ENCODE measurements at regions not wholly inside any gene's neighbourhood (a gene's known extent, or its start where the extent isn't known, plus 50 kb on each side); places are given as distances from the start of the nearest gene placed in this dataset.

GRCh38 chr4:54547299-54548097 lies 110.3 kb upstream of the KIT start:
- DNase-seq: peak; percentile 78

- DNase-seq: no peak
Observed at GRCh38 chr4:54548098-54548620, 109.6 kb upstream of the KIT start.

DNA sequence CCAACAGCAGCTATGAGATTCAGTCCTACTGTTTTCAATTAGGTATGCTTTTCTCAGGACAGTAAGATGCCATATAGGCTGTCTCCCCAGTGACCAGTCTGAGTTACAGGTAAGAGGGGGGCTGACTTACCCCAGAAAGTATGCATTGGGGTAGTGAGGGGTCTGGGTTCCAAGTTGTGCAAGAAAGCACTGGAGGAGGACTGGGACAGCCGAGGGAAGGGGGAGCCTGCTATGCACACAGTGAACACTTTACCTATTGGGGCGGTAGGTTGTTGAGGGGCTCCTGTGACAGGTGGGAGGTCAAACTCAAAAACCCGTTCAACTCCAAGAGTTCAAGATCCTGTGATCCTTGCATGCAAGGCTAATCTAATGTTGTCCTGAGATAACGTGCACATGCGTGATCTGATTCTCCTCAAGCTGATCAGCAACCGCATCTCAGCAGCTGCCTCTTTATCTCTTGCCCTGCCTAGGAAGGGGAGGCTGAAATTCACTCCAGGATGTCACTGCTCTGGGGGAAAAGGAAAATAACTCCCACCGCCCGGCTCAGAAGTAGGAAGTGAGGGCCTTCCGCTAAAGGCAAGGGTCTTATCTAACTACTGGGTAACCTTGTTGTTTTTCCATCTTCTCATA lies 108.8 kb upstream of the KIT start:
- no peak for DNase-seq

DNA sequence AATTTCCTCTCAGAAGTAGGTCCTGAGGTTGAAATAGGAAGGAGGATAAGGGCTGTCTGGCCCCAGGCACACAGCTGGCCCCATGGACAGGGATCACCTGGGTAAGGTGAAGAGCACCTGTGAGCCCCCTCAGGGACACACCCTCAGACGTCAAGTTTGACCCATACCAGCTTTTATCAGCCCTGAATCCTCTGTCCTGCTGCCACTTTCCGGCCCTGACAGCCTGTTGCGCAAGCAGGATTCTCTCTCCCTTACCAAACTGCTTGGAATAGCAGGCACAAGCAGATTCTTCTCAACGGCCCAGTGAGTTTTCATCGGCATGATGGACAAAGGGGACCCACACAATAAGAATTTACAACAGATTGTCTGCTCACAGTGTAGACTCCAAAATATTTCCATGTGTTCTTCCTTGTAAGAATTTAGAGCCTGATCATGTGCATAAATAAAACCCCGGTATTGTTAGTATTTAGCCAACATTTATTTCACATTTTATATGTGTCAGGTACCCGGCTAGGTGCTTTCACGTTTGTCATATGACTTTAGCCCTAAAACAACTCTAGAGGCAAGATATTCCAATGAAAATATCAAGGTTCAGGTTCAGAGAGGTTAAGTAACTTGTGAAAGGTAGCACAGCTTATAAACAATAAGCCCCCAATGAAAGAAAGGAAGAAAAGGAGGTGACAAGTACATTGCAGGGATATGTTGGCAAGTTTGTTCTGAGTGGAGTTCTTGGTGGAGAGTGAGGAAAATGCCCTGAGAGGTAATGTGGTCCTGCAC lies 107.2 kb upstream of the KIT start:
- DNase-seq: no peak

- no peak for DNase-seq
Observed at GRCh38 chr4:54553001-54553400, 104.8 kb upstream of the KIT start.

- no peak for DNase-seq
Observed at GRCh38 chr4:54554339-54554990, 103.3 kb upstream of the KIT start.

GRCh38 chr4:54556051-54556450 lies 101.7 kb upstream of the KIT start:
- DNase-seq: no peak

DNA sequence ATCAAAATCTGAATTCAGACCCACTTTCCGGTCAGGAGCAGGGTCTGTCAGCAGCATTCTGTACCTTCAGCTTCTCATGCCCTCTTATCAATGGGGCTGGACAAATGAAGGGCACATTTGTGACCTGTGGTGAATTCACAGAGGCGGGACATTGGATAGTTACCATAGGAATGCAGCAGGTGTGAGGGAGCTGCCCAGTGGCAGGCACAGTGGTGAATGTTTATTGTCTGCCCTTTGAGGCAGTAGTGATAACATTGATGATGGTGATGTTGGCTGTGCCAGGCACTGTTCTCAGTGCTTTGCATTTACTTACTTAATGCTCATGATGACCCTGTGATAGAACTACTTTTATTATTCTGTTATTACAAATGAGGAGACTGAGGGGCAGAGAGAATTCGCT lies 101.2 kb upstream of the KIT start:
- DNase-seq: no peak

GRCh38 chr4:54558889-54559677 lies 98.7 kb upstream of the KIT start:
- DNase-seq: no peak

GRCh38 chr4:54560513-54560912 lies 97.2 kb upstream of the KIT start:
- DNase-seq: no peak

DNA sequence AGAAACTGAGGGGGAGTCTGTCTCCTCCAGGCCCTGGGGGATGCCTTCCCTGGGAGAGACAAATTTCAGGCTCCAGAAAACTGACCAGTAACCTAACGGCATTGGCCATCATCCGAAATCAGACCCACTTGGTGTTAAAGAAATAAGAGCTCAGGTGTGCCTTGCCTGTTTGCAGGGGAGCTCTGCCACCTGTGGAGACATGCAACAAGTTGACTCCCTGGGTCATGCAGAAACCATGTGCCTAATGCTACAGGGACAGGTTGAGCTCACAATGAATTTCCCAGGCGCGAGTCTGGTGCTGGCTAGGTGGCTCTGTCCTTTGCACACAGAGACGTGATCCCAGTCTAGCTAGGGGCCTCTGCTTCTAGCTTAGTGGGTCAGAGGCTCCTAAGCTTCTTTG lies 95.8 kb upstream of the KIT start:
- DNase-seq: no peak

DNA sequence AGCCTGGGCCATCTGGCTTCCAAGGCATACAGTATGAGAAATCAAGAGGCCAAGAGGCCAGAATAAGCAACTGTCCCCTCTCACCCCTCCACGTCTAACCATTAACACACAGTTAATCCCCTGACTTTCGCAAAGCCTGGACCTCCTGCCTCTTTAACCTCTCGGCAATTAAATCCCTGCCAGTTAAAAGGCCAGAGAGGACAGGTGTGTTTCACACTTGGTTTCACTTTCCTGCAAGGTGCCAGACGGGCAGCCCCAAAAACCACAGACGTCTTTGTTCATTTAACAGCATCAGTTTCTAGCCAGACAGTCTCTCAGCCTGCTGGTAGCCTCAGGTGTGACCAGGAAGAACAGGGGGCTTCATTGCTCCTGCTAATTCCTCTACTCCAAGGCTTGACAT lies 91.1 kb upstream of the KIT start:
- DNase-seq: peak; percentile 60

GRCh38 chr4:54567327-54567726 lies 90.4 kb upstream of the KIT start:
- DNase-seq: no peak

- no peak for DNase-seq
Observed at GRCh38 chr4:54568184-54568583, 89.6 kb upstream of the KIT start.

DNA sequence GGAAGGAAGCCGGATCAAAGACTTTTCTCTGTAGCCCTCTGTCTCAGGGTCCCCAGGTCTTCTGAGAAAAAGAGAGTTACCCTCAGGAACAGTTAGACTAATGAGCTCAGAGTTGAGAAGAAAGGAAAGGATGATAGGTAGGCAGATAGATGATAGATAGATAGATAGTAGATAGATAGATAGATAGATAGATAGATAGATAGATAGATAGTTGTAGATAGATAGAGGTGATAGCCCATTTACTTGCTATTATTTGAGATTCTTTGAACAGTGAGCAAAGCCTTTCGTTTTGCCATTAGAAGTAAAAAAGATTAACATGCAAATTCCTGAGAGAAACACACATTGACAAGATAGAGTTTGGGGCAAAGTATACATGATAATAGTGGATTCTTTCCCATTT lies 86.9 kb upstream of the KIT start:
- DNase-seq: no peak

DNA sequence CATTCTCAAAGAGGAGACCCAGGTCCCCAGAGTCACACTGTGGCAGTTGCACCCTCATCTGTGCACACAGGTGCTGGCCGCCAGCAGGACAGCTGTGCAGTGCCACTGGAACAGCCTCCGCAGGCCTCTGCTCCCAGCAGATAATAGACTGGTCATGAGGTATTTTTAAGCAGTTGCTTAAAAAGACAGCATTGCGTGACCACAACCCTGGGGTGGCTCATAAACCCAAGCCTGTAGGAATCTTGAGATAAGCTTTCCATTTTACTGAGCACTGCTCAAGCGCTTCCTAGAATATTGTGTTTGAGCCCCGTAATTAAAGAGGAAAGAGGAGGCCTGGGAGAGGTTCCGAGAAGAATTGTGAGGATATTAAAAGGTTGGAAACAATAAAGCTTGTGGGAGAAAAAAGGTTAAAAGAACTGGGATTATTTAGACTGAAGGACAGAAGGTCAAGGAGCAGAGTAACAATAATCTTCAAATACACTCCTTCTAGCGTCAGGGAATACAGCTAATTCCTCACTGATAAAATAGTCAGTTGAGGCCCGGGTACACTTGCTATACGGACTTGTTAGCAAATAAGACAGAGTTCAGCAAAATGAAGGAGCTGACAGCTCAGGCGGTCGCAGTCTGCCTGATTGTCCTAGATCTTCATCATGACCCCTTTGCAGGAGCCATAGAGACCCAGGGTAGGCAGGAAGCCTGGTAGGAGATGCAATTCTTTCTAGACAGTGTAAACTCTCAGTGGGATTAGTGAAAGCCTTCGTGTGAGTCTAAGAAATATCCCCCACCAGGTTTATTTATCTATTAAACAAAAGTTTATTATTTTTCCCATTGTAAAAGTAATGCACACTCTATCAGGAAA lies 86.2 kb upstream of the KIT start:
- DNase-seq: no peak

DNA sequence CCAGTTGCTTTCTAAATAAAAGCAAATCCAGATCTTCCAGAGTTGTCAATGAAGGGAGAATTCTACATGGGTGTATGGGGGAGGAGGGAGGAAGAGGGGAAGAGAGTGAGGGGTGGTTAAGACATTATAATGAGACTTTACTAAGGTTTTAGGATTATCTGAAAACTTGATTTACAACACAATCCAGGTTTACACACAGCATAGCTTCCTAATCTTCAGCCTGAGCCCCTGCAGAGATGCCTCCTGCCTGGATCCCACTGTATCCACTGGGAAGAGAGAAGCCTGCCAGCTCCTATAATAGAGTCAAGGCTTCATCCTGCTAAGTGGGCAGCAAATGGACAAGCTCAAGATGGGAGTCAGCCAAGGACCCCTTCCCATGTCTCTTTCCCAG lies 85.6 kb upstream of the KIT start:
- DNase-seq: no peak

DNA sequence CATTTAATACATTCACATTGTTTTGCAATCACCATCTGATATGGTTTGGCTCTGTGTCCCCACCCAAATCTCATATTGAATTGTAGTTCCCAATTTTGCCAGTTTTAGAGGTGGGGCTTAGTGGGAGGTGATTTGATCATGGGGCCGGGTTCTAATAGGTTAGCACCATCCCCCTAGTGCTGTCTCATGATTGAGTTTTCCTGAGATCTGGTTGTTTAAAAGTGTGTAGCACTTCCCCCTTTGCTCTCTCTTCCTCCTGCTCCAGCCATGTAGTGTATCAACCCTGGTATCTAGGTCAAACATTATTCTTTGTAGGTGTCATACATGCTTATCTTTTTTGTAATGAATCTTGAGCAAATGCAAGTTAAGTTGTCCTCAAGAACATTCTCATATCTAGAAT lies 83.3 kb upstream of the KIT start:
- DNase-seq: no peak

DNA sequence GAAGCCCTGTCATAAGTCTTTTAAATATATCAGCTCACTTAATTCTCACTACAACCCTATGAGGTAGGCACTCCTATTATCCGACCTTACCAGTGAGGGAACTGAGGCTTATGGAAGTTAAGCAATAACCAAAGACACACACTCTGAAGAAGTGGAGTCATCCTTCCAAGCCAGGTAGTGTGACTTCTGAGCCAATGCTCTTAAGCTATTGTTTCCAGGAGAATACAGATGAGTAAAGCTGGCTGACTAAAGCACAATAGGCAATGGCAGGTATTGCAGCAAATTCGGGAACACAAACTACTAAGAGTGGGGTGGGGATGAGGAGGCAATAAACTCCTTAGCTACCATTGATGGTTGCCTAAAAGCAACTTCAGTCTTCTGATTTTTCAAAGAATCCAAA lies 81.8 kb upstream of the KIT start:
- no peak for DNase-seq

GRCh38 chr4:54581807-54582206 lies 76.0 kb upstream of the KIT start:
- DNase-seq: no peak

DNA sequence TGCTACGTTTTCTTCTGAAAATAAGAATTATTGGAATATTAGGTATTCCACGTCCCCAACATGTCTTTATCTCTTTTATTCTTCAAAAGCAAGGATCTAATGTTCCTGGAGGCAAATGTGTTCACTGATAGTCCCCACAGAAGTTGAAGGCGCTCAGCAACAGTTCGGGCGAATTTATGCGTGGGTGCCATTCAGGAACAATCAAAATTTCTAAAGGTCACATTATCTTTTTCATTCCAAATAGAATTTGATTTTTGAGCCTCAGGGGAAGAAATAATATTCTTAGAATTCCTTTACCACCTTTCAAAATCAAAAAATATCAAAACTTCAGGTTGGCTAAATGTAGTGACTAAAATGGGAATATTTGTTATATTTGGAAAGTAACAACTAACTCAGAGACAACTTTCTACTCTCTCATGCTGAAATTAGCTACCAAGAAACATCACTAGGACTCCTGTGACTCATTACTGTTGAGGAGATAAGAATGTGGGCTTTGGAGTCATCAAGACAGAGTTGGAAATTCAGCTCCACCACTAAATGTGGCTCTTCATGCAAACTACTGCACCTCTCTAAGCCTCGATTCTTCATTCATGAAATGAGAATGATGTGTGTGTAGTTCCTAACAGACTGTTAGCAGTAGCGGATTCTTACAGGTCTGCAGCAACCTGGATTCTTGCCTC lies 72.3 kb upstream of the KIT start:
- no peak for DNase-seq

All from DMS153 (cell line).